Colonic mucosa (tissue), 4 donors: ENCODE measurements at regions not wholly inside any gene's neighbourhood (a gene's known extent, or its start where the extent isn't known, plus 50 kb on each side); places are given as distances from the start of the nearest gene placed in this dataset.
"Not testable (repeated sequence)": the region's sequence is repeated elsewhere in the genome, so short reads cannot be mapped to it uniquely, and the experiment has no call there.

Experiments used
- DNase-seq: peaks from one replicate; pipeline ENCODE4 v3.0.0-alpha.2; 2020
- H3K27ac ChIP-seq: fragments of 200-600 bp; one replicate; pipeline ENCODE4 v1.8.0; 2021
- H3K27me3 ChIP-seq: fragments of 200-600 bp; one replicate; pipeline ENCODE4 v1.8.0; 2021
- H3K36me3 ChIP-seq: fragments of 200-600 bp; one replicate; pipeline ENCODE4 v1.8.0; 2021
- H3K4me1 ChIP-seq: fragments of 200-600 bp; one replicate; pipeline ENCODE4 v1.8.0; 2021; ENCODE audit warnings: mild to moderate bottlenecking
- H3K4me3 ChIP-seq: fragments of 200-600 bp; one replicate; pipeline ENCODE4 v1.8.0; 2021
- H3K9ac ChIP-seq, 2 donors: one replicate each; pipeline ENCODE4 v1.7.0; 2013; ENCODE audit warnings: control low read depth in 2 of 2, low read depth in 2 of 2, low read length in 2 of 2
- H3K9me3 ChIP-seq: fragments of 200-600 bp; one replicate; pipeline ENCODE4 v1.8.0; 2021
- CTCF ChIP-seq: fragments of 200-600 bp; IDR thresholded peaks from one replicate; pipeline ENCODE4 v1.8.0; 2022; ENCODE audit warnings: antibody characterized with exemption, mild to moderate bottlenecking
- intact Hi-C: fragments of 100-400 bp; cut with DNase I; formaldehyde crosslinking; loops from one replicate; pipeline ENCODE4 v1.14.1; 2022
- donor health status: healthy.
- donor health status: DM: no; HTN: no; CAD: no.
- donor health status: DM: no; HTN: no; CAD: no.

GRCh38 chr5:118511846-118512245 lies 476.5 kb downstream of the DTWD2 start:
- TF ChIP-seq CTCF, result no peak
- Histone ChIP-seq H3K27ac (no peak overlapping the region), H3K27me3 (no peaks in the 10 kb centered on the region), H3K36me3 (no peaks in the 10 kb centered on the region), H3K4me1 (no peaks in the 10 kb centered on the region), H3K9me3 (no peaks in the 10 kb centered on the region), H3K9ac (no peak overlapping the region), H3K4me3 (no peak overlapping the region)
- intact Hi-C loops, result no loop called here
- DNase-seq, result no peak

GRCh38 chr5:118506217-118506852 lies 482.0 kb downstream of the DTWD2 start:
- no peaks in the 10 kb centered on the region for H3K36me3 ChIP-seq
- no peaks in the 10 kb centered on the region for H3K9me3 ChIP-seq
- intact Hi-C loops, result no loop called here
- DNase-seq, result no peak
- H3K4me3 ChIP-seq, result no peak overlapping the region
- H3K27me3 ChIP-seq, result no peaks in the 10 kb centered on the region
- no peaks in the 10 kb centered on the region for H3K4me1 ChIP-seq
- H3K9ac ChIP-seq, result no peak overlapping the region
- no peak for TF ChIP-seq CTCF
- no peak overlapping the region for H3K27ac ChIP-seq

GRCh38 chr5:118502232-118502631 lies 486.1 kb downstream of the DTWD2 start:
- H3K27ac ChIP-seq, DNase-seq, H3K4me1 ChIP-seq: not testable (repeated sequence)

GRCh38 chr5:118491351-118491750 lies 497.0 kb downstream of the DTWD2 start:
- DNase-seq, result no peak
- Histone ChIP-seq H3K4me3 (no peak overlapping the region), H3K27ac (no peak overlapping the region), H3K4me1 (no peaks in the 10 kb centered on the region), H3K36me3 (no peaks in the 10 kb centered on the region), H3K27me3 (no peaks in the 10 kb centered on the region), H3K9ac (no peak overlapping the region), H3K9me3 (no peaks in the 10 kb centered on the region)
- intact Hi-C loops, result no loop called here
- TF ChIP-seq CTCF, result no peak

More at GRCh38 chr5:118502232-118502631, 486.1 kb downstream of the DTWD2 start:
- H3K9me3 ChIP-seq, H3K4me3 ChIP-seq, H3K27me3 ChIP-seq, H3K36me3 ChIP-seq, H3K9ac ChIP-seq, intact Hi-C loops: not testable (repeated sequence)

- no peak overlapping the region for H3K4me3 ChIP-seq
- intact Hi-C loops, result no loop called here
- H3K36me3 ChIP-seq, result no peaks in the 10 kb centered on the region
- H3K27ac ChIP-seq, result no peak overlapping the region
- no peaks in the 10 kb centered on the region for H3K9me3 ChIP-seq
- no peak overlapping the region for H3K9ac ChIP-seq
- no peaks in the 10 kb centered on the region for H3K4me1 ChIP-seq
- H3K27me3 ChIP-seq, result no peaks in the 10 kb centered on the region
- TF ChIP-seq CTCF, result no peak
- DNase-seq, result no peak
These were observed 501.6 kb downstream of the DTWD2 start for GRCh38 chr5:118486647-118487225.

- Histone ChIP-seq H3K36me3 (no peaks in the 10 kb centered on the region), H3K4me1 (no peaks in the 10 kb centered on the region), H3K27me3 (no peaks in the 10 kb centered on the region), H3K9ac (no peak overlapping the region), H3K27ac (no peak overlapping the region), H3K9me3 (no peaks in the 10 kb centered on the region), H3K4me3 (no peak overlapping the region)
- intact Hi-C loops, result no loop called here
- no peak for DNase-seq
- TF ChIP-seq CTCF, result no peak
These were observed 509.1 kb downstream of the DTWD2 start for GRCh38 chr5:118479285-118479684.
